GM18498 (cell line): ENCODE measurements at regions not wholly inside any gene's neighbourhood (a gene's known extent, or its start where the extent isn't known, plus 50 kb on each side); places are given as distances from the start of the nearest gene placed in this dataset.

Experiments used
- ATAC-seq: cut with Tn5 transposase; IDR thresholded peaks from one replicate; pipeline ENCODE4 v1.9.1; 2021; ENCODE audit warnings: mild to moderate bottlenecking, moderate library complexity; ENCODE audit not compliant: unreplicated experiment

DNA sequence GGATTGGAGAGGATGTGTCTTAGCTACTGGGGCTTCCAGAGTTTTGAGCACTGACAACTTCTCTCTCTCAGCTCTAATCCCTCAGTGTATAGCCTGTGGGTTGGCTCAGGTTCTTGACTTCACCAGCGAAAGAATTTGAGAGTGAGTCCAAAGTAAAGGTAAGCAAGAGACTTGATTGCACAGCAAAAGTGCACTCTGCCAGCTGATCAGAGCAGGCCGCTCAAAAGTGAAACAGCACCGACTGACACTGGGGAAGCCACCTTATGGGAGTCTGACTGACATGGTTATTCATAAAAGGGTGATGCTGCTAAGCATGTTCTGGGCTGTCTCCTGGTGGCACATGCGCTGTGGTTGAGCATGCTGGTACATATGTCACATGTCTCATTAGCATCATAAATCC lies 389.5 kb downstream of the CBLN4 start:
- ATAC-seq: no peak

DNA sequence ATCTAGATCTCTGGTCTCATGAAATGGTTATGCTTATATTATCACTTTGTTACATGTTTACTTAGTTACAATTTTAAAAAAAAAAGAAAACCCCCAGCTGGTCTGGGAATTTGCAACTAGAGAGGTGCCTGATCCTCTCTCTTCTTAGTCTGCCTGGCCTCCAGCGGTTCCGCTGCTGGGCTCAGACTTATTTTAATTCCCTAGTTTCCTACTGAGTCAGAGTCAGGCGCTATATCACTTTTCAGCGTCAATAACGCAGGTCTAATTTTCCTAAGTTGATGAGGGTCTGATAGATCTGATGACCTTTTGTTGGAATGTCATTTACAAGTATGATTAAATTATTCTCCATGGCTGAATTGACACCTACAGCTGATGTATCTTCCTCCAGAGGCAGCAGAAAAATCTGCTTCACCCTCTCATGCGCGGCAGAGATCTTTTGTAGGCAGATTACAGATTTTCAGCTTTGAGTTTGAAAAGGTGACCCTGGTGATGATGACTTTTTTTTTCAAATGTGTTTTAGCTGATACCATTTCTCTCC lies 391.0 kb downstream of the CBLN4 start:
- ATAC-seq: no peak

DNA sequence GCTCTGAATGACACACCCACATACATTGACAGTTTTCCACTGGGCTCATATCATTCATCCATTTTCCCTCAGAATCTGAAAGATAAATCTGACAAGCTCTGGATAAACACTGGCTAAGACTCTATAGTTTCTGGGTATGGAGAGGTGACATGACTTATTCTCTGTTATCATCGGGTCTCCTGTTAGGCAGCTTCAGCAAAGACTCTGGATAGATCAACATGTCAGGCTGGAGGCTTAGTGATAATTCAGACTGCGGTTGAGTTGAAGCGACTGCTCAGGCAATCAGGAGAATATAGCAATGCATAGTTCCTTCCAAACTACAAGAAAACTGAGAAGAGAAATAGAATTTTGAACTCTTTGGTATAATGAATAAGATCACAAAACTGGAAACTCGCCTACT lies 394.6 kb downstream of the CBLN4 start:
- no peak for ATAC-seq

DNA sequence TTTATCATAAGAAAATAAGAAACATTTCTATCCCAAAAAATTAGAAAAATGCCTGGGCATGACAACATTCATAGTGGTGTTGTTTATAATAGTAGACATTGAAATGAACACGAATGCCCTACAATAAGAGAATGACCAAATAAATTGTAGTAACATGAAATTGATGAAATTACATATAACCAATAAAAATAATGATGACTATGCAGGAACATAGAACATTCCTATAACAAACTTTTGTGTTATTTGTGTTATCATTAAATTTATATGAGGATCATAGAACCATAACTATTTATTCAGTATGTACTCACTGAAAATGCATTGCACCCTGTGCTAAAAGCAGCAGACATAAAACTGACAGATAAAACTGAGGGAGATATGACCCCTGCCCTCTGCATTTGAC lies 399.7 kb downstream of the CBLN4 start:
- no peak for ATAC-seq

DNA sequence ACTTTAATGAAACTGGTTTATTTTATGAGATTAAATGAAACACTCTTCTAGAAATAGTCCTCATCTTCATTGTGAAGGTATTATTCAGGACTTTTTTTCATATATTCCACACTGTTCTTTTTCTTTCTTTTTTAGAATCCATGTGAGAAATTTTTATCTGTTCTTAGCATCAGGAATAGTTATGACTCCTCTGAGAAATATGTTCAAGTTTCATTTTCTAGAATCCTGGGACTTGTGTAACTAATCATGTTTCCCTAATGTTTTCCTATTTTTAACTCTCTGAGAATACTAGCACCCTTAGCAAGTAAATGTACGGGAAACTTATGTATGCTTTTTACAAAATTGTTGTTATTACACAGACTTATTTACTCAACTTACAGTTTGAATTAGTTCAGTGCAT lies 407.8 kb downstream of the CBLN4 start:
- no peak for ATAC-seq

DNA sequence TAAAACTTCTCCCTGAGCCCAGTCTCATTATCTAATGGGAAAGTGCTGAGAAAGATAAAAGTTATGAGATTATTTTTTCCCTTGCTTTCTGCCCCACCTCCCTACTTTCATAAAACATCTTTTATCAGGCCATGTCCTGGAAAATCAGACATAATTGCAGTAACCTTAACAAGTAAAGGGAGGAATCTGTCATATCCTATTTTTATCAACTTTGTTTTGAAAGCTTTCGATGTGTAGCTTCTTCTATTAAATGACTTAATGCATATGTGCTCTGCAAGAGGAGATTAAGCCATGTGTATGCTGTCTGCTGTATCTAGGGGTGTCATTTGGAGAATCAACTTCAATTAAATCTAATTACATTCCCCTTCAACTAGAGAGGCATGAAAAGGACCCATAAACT lies 408.9 kb downstream of the CBLN4 start:
- ATAC-seq: no peak

DNA sequence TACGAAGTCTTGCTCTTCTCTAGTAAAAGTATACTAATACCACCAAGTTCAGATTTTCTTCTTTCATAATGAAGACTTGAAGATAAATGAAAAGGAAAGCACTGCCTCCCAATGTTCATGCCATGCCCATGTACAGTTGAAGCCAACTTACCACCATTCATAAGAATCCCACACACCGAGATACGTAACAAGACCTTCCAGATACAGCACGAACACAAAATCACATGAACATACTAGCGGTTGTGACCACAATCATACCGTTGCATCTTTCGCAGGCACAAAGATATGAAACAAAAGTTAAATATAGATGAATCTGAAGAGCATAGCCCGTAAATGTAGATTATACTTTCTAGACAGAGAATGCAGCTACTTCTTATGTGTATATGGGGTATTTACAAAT lies 412.5 kb downstream of the CBLN4 start:
- no peak for ATAC-seq

DNA sequence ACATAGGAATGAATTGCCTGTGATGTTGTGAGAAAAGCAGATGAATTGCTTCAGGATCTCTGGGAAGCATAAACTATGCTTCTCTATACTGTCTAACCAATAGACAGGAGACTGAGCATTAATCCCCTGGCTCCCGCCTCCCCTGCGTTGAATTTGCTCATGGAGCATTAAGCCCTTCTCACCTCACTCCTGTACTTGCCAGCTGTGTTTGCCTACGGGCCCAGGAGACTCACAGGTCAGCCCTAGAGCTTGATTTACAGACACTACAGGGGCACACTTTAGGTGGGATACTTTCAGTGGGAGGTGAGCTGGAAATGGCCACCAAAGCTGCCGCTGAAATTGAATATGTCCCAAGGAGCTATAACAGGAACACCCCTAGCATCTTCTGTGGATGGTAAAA lies 418.7 kb downstream of the CBLN4 start:
- no peak for ATAC-seq

DNA sequence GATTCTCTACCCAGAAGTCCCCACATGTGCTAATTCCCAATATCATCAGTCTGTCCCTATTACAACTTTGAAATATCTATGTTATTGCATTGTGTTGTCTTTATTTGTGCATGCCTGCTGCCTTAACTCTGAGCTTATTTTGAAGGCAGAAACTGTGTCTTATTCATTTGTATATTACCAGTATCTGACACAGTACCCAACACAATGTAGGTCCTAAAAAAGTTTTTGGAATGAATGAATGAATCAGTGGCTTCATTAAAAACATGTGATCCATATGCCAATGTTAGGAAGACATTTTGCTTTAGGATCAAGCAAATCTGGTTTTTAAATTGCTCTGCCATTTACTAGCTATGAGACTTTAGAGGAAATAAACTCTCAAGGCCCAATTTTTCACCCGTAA lies 420.4 kb downstream of the CBLN4 start:
- no peak for ATAC-seq

DNA sequence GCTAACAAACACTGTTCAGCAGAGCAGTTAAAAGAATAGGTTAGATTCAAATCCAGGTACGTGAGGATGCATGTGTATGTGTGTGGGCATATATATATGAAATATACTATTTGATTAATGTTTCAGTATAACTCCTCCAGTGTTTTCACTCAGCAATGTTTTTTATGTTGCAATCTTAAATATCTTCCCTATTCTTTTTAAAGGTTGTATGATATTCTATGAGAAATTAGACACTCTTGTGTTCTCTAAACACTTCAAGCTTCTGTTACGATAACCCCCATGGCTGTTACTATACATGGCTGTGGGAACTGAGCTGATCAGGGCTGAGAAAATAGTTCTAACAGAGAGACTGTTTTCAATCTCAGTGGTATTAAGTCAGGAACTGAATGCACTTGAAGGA lies 421.0 kb downstream of the CBLN4 start:
- no peak for ATAC-seq

DNA sequence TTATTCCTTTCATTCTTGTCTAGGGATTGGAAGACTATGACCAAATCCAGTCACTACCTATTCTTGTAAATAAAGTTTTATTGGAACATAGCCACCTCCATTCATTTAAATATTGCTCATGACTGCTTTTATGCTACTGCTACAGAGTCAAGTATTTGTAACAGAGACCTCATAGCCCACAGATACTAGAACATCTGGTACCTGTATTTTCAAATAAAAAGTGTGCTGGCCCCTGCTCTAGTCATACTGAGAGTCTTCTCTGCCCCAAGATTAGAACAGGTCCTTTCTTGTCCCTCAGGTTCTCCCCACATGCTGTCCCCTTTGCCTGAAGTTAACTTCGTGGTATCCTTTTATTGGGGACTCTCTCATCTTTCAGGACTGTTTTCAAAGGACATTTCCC lies 422.3 kb downstream of the CBLN4 start:
- ATAC-seq: no peak

DNA sequence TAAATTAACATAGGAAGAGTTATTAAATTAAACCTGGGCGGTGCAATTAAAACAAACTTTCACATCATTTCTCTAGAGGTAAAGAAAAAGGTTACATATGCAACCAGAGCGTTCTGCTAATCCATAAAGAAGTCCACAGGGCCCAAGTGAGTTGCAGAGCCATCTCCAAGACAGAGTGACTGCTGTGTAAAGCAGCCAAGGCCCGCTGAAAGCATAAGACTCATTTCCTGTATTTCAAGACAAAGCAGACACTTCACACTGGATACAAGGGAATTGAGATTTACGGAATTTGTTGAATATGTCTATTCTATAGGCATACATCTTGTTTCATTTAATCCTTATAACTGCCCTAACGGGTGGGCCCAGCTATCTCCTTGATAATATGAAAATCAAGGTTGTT lies 422.8 kb downstream of the CBLN4 start:
- no peak for ATAC-seq

DNA sequence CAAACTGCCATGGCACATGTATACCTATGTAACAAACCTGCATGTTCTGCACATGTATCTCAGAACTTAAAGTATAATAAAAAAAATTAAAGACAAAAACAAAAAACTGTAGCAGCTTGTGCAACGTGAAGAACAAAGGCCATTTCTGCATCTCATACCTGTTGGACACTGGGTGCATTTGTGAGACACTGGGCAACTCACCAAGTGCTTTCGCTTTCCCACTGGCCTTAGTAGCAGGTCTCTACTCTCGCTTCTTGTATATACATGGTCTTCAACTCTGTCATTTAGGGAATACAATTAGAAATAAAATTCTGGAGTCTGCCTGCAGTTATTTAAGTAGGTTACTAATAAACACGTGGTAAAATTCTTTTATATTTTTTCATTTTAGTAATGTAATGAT lies 423.8 kb downstream of the CBLN4 start:
- no peak for ATAC-seq

DNA sequence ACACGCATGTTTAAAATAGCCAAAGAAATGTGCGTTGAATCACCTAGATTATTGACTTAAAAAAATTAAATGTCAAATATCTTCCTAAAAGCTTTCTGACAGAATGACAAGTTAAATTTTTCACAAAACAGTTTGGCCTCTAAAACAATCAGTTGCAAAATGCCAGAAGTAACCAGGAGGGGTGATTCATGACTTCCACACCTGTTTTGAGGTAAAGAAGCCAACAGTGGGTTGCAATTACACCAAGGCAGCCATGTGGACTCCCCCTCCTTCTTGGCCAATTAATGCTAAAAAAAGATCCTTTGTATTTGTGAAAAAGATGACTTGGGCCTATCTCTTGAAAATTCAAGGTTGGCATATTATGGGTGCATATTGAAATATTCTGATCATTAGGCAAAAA lies 424.8 kb downstream of the CBLN4 start:
- ATAC-seq: no peak

DNA sequence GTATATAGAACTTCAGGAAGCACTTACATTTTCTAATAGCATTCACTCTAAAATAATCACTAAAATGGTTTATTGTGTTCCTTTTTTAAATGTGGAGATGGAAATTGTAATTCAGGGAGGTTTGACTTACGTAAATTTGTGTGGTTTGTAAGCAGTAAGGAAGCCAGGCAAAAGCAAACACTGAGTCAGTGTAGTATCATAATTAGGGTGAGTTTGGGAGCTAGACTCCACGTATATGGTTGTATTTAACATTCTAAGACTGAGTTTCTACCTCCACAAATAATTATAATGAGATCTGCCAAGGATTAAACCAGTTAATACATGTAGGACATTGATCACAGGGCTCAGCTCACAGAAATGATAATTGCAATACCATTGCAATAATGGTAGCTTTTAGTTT lies 425.5 kb downstream of the CBLN4 start:
- no peak for ATAC-seq

DNA sequence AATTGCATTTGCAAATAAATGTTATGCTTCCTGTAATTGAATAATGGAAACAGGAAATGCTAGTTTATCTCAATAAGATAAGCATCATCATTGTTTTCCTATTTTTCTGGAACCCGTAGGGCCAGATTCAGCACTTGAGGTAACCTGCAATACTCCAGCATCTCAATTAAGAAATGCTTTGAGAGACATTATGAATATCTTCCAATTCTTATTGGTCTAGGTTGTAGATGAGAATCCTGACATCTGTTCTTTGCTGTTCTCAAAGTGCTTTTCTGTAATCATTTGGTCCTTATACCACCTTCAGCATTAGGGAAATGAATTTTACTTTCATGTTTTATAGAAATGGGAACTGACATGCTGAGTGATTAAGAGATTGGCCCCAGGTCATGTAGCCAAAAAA lies 428.3 kb downstream of the CBLN4 start:
- no peak for ATAC-seq

DNA sequence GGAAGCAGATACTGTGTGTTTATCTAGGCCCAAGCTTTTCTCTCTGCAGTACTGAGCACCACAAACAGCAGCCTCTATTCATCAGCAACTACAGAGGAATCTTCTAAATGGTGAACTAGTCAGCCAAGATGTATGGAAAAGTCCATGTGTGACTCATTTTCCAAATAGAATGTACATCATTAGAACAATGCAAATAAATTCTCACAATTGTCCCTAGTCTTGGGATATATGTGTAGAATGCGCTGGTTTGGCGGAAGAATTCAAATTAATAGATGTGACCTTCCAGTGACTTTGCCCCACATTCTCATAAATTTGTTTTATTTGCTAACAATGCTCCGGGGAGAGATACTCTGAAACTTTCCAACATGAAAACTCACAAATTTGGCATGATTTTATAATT lies 436.2 kb downstream of the CBLN4 start:
- ATAC-seq: no peak

DNA sequence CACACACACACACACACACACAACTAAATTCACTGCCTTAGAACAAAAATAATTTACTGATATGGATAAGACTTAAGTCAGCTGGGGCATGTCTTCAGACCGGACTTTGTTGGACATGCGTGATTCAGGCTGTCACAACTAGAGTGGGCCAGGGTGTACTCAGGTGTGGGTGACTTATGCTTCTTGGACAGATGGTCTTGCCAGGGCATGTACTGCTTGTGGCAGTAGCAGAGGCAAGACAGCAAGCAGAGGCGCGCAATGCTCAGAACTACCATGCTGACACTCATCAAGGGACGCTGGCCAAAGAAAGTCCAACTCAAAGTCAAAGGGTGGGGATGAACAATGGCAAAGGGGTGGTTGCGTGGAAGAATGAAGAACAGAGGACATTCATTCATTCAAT lies 437.5 kb downstream of the CBLN4 start:
- ATAC-seq: no peak

DNA sequence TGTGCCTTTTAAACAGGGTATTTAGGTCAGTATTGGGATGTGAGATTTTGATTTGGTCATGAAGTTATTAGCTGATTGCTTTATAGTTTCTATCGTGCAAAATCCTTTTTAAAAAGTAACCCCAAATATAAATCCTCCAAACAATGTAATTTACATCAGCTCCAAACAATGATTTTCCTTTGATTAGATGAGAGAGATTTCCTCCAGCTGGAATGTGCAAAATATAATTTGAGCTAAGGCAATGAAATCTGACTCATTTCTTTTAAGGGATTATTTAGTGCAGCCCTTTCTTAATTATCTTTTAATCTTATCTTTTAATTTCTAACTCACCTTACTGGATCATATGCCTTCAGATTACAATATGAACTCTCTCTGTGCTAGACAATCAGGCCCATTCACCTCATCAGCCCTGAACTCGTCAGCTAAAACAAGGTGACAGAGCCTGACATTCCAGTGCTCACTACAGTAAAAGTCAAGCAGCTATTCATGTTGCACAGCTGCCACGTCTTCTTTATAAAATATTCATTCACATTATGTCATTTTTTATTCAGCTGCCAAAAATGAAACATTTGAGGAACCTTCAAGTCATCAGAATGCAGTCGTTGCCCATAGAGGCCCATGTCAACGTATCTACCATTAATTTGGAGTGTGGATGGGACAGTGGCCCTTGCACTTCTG lies 440.1 kb downstream of the CBLN4 start:
- ATAC-seq: no peak

DNA sequence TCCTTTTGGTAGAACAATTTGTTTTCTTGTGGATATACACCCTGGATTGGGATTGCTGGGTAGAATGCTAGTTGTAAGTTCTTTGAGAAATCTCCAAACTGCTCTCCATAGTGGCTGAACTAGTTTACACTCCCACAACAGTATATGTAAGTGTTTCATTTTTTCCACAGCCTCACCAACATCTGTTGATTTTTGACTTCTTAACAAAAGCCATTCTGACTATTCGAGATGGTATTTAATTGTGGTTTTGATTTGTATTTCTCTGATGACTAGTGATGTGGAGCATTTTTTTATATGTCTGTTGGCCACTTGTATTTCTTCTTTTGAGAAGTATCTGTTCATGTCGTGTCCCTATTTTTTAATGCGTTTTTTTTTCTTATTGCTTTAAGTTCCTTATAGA lies 444.1 kb downstream of the CBLN4 start:
- no peak for ATAC-seq

DNA sequence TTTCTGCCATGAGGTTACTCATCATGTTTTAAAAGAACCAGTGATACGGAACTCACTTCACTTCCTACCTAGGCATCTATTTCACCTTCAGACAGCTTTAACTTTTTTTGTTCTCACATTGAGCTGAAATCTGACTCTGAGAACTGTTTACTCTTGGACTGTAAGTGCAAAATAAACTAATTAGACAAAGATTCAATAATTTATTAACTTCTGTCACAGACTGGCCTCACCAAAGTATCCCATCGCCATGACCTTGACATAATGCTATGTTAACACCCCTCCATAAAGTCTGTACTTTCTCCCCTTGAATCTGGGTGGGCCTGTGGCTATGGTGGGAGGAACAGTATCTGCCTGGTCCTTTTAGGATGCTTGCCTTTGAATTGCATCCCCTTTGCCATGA lies 448.1 kb downstream of the CBLN4 start:
- no peak for ATAC-seq

DNA sequence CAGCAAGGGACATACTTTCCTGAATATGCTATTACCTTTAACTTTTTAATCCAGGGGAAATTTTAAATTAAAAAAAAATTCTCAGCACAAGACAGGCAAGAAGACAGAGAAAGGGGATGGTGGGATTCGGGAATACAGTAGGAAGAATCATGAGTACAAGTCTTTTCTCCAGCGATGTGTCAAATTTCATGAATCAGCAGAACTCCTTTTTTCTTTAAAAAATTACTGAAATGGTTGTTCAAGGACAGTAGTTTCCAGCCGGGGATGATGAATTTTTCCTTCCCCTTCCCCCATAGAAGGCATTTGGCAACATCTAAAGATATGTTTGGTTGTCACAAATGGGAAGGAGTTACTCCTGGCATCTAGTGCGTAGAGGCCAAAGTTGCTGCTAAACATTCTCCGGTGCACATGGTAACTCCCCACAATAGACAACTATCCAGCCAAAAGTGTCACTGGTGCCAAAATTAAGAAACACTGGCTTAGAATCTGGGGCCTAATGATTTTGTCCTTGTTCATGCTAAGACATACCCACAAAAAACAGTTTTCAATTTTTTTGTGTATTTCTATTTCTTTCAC lies 450.2 kb downstream of the CBLN4 start:
- ATAC-seq: no peak

DNA sequence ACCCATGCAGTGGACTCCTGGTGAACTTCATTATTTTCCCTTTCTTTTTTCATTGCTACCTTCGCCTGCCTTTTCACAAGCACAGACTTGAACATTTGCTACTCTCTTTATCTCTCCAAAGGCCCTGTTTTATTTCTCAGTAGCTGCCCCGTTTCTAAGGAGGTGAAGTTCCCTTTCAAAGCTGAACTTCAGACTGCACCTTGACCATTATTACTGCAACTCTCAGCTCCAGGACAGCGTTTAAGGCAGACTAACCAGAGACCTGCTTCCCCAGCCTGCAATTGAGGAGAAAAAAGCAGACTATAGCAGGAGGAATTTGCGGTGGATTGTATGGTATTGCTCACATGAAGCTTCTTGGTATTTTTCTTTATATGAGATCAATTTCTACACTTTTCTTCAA lies 460.7 kb downstream of the CBLN4 start:
- no peak for ATAC-seq
